SK-N-SH (cell line): ENCODE measurements at regions not wholly inside any gene's neighbourhood (a gene's known extent, or its start where the extent isn't known, plus 50 kb on each side); places are given as distances from the start of the nearest gene placed in this dataset.

Experiments
- ELF1 ChIP-seq: IDR thresholded peaks from 2 replicates; pipeline ENCODE4 v1.4.0; 2012
- TAF1 ChIP-seq: IDR thresholded peaks from 2 replicates; pipeline ENCODE4 v1.6.1; 2012; ENCODE audit warnings: low read depth, mild to moderate bottlenecking, low read length, moderate library complexity, borderline replicate concordance
- TF ChIP-seq, protein P1 (sequence below): fragments of 200-600 bp; sonication (generic); IDR thresholded peaks from 2 replicates; pipeline ENCODE4 v1.6.1; 2017; ENCODE audit warnings: antibody characterized with exemption, mild to moderate bottlenecking, moderate library complexity

DNA sequence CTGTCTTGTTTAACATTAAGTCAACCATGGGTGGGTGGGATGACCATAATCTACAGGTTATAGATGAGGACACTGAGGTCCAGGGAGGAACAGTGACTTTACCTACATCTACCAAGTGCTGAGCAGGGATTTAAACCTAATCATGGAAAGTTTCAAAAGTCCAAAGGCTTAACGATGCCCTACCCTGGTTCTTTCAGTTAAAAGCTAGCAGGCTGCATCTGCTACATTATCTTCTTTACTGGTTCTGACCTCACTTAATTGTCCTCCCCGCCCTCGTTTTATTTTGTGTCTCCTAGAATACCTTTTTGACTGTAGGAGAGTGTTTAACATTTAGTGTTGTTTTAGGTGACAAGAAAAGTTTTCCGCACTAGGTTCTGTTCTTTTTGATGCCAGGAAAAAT, 735.2 kb downstream of the TLR4 start:
- no peak for TF ChIP-seq TAF1
- no peak for TF ChIP-seq ELF1
- TF ChIP-seq, protein P1, sequence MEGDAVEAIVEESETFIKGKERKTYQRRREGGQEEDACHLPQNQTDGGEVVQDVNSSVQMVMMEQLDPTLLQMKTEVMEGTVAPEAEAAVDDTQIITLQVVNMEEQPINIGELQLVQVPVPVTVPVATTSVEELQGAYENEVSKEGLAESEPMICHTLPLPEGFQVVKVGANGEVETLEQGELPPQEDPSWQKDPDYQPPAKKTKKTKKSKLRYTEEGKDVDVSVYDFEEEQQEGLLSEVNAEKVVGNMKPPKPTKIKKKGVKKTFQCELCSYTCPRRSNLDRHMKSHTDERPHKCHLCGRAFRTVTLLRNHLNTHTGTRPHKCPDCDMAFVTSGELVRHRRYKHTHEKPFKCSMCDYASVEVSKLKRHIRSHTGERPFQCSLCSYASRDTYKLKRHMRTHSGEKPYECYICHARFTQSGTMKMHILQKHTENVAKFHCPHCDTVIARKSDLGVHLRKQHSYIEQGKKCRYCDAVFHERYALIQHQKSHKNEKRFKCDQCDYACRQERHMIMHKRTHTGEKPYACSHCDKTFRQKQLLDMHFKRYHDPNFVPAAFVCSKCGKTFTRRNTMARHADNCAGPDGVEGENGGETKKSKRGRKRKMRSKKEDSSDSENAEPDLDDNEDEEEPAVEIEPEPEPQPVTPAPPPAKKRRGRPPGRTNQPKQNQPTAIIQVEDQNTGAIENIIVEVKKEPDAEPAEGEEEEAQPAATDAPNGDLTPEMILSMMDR, result no peak
